GM12873 (cell line): ENCODE measurements at regions not wholly inside any gene's neighbourhood (a gene's known extent, or its start where the extent isn't known, plus 50 kb on each side); places are given as distances from the start of the nearest gene placed in this dataset.

Experiments
- TF ChIP-seq, protein P1 (sequence below): IDR thresholded peaks from 2 replicates; pipeline ENCODE4 v1.5.1; 2012; ENCODE audit warnings: low read depth, mild to moderate bottlenecking, moderate library complexity, low read length, control low read depth; ENCODE audit not compliant: insufficient read depth; ENCODE audit errors: missing control alignments

DNA sequence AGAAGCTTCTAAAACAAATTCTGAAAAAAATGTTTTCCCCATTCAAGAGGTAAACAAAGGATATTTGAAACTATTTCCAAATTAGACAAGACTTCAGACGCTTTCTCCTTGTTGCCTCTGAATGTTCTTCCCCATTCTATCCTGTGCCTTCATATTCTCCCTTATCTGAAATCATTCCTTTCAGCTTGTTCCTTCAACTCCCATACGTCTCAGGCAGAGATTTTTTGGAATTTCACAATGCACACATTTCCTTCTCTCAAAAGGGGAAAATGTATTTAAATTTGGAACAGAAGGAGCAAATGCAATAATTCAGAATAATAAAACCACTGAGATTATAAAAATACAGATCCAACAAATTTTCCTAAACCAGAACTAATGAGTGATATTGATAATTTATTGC lies 198.7 kb upstream of the IVNS1ABP start:
- TF ChIP-seq, protein P1, sequence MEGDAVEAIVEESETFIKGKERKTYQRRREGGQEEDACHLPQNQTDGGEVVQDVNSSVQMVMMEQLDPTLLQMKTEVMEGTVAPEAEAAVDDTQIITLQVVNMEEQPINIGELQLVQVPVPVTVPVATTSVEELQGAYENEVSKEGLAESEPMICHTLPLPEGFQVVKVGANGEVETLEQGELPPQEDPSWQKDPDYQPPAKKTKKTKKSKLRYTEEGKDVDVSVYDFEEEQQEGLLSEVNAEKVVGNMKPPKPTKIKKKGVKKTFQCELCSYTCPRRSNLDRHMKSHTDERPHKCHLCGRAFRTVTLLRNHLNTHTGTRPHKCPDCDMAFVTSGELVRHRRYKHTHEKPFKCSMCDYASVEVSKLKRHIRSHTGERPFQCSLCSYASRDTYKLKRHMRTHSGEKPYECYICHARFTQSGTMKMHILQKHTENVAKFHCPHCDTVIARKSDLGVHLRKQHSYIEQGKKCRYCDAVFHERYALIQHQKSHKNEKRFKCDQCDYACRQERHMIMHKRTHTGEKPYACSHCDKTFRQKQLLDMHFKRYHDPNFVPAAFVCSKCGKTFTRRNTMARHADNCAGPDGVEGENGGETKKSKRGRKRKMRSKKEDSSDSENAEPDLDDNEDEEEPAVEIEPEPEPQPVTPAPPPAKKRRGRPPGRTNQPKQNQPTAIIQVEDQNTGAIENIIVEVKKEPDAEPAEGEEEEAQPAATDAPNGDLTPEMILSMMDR: no peak

DNA sequence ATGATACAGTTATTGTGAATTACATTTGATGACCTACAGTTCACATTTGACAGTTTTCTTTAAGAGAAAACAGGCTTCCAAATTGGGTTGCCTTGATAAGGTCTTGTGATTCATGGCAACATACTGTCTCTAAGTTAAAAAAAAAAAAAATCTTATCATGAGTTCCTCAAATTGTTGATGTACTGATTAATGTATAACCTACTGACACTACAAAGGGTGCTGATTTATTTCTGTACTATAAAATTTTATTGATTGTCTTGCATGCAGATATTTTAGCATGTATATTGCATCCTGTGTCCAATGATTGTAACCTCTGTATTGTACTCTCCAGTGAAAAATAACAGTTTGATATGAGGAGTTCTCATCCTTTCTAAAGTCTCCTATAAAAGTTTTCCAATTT lies 197.3 kb upstream of the IVNS1ABP start:
- TF ChIP-seq, protein P1: no peak

DNA sequence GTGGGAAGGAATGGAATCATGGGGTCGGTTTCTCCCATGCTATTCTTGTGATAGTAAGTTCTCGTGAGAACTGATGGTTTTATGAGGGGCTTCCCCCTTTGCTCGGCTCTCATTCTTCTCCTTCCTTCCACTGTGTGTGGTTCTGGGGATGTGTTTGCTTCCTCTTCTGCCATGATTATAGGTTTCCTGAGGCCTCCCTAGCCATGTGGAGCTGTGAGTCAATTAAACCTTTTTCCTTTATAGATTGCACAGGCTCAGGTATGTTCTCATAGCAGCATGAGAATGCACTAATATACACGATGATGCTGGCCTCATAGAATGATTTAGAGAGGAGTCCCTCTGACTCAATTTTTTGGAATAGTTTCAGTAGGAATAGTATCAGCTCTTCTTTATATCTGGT lies 195.4 kb upstream of the IVNS1ABP start:
- TF ChIP-seq, protein P1: no peak

DNA sequence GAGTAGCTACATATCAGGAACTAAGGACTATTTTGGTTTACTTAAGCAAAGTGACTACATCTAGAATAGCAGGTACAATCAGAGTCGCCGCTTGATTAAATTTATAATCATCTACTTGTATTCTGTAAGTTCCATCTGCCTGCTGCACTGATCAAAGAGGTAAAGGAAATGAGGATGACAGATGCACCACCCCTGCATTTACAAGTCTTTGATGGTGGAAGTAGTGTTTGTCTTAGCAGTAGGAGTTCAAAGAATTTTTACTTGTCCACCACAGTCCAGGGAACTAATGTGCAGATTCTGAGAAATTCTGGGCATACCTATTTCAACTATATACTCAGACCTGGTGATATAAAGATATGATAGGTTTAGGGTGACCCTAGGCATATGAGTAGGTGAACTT lies 184.1 kb upstream of the IVNS1ABP start:
- TF ChIP-seq, protein P1: no peak

DNA sequence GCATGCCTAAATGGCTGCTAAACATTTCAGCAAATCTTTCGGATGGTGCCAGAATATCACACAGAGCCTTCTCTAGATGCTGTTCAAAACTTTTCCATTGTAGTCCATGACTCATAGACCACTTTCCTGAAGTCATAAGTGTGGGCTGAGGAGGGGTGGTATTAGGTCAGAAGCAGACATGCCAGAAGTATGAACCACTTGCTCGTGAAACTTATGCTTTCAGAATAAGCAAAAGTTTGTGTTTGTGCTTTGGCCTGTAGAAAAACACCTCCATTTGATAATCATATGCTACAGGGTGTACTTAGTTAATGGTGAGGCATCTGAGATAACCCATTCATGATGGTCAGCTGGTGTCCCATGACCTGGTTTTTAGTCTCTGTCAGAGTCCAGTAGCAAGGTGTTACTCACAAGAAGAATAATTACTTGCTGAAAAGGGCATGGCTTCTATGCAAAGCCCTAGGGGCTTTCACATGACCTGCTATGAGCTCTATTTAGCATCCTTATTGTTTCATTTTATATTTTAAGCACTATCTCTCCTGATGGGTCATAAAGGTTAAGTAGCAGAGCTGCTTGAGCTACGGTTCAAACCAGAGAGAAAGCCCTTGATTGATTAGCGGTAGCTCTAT lies 183.1 kb upstream of the IVNS1ABP start:
- TF ChIP-seq, protein P1: no peak

DNA sequence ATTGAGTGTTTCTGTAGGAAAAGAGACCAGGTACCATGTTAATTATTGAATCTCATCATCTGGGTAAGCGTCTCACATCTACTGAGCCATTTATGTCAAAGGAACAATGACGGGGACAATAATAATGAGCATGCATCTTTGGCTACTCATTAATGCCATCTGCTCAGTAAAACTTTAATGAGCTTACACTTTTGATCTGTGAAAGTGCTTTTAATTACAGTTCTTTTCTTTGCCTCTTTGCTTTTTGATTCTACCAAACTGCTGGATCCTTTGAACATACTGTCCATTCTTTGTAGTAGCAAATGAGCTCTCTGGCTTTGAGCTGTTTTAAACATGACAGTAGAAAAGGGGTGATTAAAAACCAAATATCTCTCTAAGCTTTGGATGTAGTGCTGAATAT lies 181.2 kb upstream of the IVNS1ABP start:
- TF ChIP-seq, protein P1: no peak

DNA sequence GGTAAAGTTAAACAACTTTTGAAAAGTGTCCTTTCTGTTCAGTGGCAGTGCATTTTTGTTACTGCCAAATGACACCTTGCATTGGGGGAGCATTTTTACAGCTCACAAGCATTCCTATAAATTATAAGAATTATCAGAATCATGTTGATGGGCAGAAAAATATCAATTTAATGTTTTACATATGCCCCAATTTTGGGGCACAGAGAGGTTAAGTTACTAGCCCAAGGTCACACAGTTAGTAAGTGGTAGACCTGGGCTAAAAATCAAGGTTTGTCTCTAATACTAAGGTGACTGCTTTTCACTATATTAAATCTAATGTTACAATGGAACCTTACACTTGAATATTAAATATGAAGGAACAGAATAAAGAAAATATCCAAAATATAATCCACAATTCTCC lies 180.1 kb upstream of the IVNS1ABP start:
- TF ChIP-seq, protein P1: no peak

DNA sequence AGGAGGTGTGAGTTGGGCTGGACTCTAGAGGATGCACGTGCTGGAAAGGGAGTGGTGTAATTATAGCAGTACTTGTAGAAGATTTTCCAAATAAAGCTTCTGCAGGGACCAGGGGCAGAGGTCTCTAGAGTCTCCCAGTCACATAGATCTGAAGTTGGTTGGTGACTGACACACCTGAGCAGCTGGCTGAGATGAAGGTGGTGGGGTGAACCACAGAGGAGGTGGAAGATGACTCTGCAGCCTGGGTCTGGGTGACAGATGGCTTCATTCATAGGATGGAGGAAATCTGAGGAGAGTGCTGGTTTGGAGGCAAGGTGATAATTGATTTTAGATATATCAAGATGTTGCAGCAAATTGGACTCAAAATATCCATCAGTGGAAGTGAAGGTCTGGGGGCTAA lies 178.9 kb upstream of the IVNS1ABP start:
- TF ChIP-seq, protein P1: no peak
